GM23338 (cell line): ENCODE measurements at regions not wholly inside any gene's neighbourhood (a gene's known extent, or its start where the extent isn't known, plus 50 kb on each side); places are given as distances from the start of the nearest gene placed in this dataset.

Experiments used
- ATAC-seq: fragments of 200-7000 bp; cut with Tn5 transposase; 3 replicates; pipeline ENCODE4 v1.9.1; 2020
- DNase-seq: peaks from one replicate; pipeline ENCODE4 v3.0.0-alpha.2; 2015; ENCODE audit warnings: low spot score
- H2AFZ ChIP-seq: fragments of 200-600 bp; sonication (generic); 2 replicates; pipeline ENCODE4 v1.8.0; 2016; ENCODE audit warnings: antibody characterized with exemption, mild to moderate bottlenecking, moderate library complexity
- H3F3A ChIP-seq: fragments of 200-600 bp; sonication (generic); replicated peaks from 2 replicates; pipeline ENCODE4 v1.8.0; 2017; ENCODE audit warnings: antibody characterized with exemption, mixed run types, low read depth
- H3K27ac ChIP-seq: fragments of 200-600 bp; sonication (generic); 2 replicates; pipeline ENCODE4 v1.6.1; 2016; ENCODE audit warnings: low read depth
- H3K27me3 ChIP-seq: fragments of 200-600 bp; sonication (generic); 2 replicates; pipeline ENCODE4 v1.8.0; 2016; ENCODE audit warnings: mild to moderate bottlenecking, mixed run types, moderate library complexity; ENCODE audit not compliant: insufficient read depth
- H3K36me3 ChIP-seq: fragments of 200-600 bp; sonication (generic); 2 replicates; pipeline ENCODE4 v1.8.0; 2016; ENCODE audit warnings: mild to moderate bottlenecking; ENCODE audit not compliant: insufficient read depth
- H3K4me1 ChIP-seq: fragments of 200-600 bp; sonication (generic); 2 replicates; pipeline ENCODE4 v1.8.0; 2016; ENCODE audit warnings: mild to moderate bottlenecking, moderate library complexity; ENCODE audit not compliant: insufficient read depth
- H3K4me2 ChIP-seq: fragments of 200-600 bp; sonication (generic); 2 replicates; pipeline ENCODE4 v1.7.1; 2017; ENCODE audit warnings: mixed run types
- H3K4me3 ChIP-seq: fragments of 200-600 bp; sonication (generic); 2 replicates; pipeline ENCODE4 v1.6.1; 2016; ENCODE audit warnings: mixed run types
- H3K79me2 ChIP-seq: fragments of 200-600 bp; sonication (generic); replicated peaks from 2 replicates; pipeline ENCODE4 v1.8.0; 2017; ENCODE audit warnings: mild to moderate bottlenecking; ENCODE audit not compliant: insufficient read depth
- H3K9me2 ChIP-seq: fragments of 200-600 bp; sonication (generic); 2 replicates; pipeline ENCODE4 v1.8.0; 2017; ENCODE audit not compliant: insufficient read depth
- H4K20me1 ChIP-seq: fragments of 200-600 bp; sonication (generic); replicated peaks from 2 replicates; pipeline ENCODE4 v1.8.0; 2017; ENCODE audit warnings: mild to moderate bottlenecking; ENCODE audit not compliant: insufficient read depth
- H3K27ac Mint-ChIP-seq: 2 replicates; pipeline ENCODE4 v1.8.0; 2020; ENCODE audit warnings: inconsistent platforms, mild to moderate bottlenecking, moderate library complexity, mixed read lengths
- H3K27me3 Mint-ChIP-seq: 3 replicates; pipeline ENCODE4 v1.8.0; 2022; ENCODE audit warnings: low read depth, mild to moderate bottlenecking, moderate library complexity, mixed read lengths, inconsistent platforms; ENCODE audit not compliant: insufficient read depth, poor library complexity
- H3K36me3 Mint-ChIP-seq: 3 replicates; pipeline ENCODE4 v1.8.0; 2021; ENCODE audit warnings: low read depth, mild to moderate bottlenecking, inconsistent platforms, moderate library complexity, mixed read lengths
- H3K4me1 Mint-ChIP-seq: 3 replicates; pipeline ENCODE4 v1.8.0; 2020; ENCODE audit warnings: mild to moderate bottlenecking, inconsistent platforms, mixed read lengths
- H3K4me3 Mint-ChIP-seq: 3 replicates; pipeline ENCODE4 v1.8.0; 2021; ENCODE audit warnings: moderate library complexity, mild to moderate bottlenecking, inconsistent platforms, mixed read lengths
- H3K9me3 Mint-ChIP-seq: 3 replicates; pipeline ENCODE4 v1.8.0; 2020; ENCODE audit warnings: moderate library complexity, mild to moderate bottlenecking, inconsistent platforms, mixed read lengths
- CREB1 ChIP-seq: fragments of 250-450 bp; sonication (Bioruptor Pico); IDR thresholded peaks from 2 replicates; pipeline ENCODE4 v1.5.0; 2020; ENCODE audit warnings: low read depth, mild to moderate bottlenecking, moderate library complexity
- CTCF ChIP-seq, 2 experiments: fragments of 200-600 bp in 1 of 2; sonication (generic) in 1 of 2; conservative IDR thresholded peaks; 2 replicates each; pipeline versions ENCODE4 v1.5.1 to v1.6.1; 2016 to 2017; ENCODE audit warnings: antibody characterized with exemption in 2 of 2, low read depth in 2 of 2, mild to moderate bottlenecking in 2 of 2, moderate library complexity in 1 of 2
- EZH2phosphoT487 ChIP-seq: fragments of 200-600 bp; sonication (generic); IDR thresholded peaks from one replicate; pipeline ENCODE4 v1.8.1; 2018; ENCODE audit warnings: antibody characterized with exemption; ENCODE audit not compliant: unreplicated experiment
- POLR2AphosphoS5 ChIP-seq: IDR thresholded peaks from 2 replicates; pipeline ENCODE4 v1.6.1; 2016; ENCODE audit warnings: antibody characterized with exemption, low read depth
- STAT1 ChIP-seq: IDR thresholded peaks from one replicate; pipeline ENCODE4 v1.6.1; 2016; ENCODE audit warnings: antibody characterized with exemption; ENCODE audit not compliant: unreplicated experiment
- ZNF462 ChIP-seq: fragments of 250-450 bp; sonication (Bioruptor Pico); IDR thresholded peaks from 2 replicates; pipeline ENCODE4 v1.5.0; 2020; ENCODE audit warnings: mild to moderate bottlenecking, moderate library complexity

DNA sequence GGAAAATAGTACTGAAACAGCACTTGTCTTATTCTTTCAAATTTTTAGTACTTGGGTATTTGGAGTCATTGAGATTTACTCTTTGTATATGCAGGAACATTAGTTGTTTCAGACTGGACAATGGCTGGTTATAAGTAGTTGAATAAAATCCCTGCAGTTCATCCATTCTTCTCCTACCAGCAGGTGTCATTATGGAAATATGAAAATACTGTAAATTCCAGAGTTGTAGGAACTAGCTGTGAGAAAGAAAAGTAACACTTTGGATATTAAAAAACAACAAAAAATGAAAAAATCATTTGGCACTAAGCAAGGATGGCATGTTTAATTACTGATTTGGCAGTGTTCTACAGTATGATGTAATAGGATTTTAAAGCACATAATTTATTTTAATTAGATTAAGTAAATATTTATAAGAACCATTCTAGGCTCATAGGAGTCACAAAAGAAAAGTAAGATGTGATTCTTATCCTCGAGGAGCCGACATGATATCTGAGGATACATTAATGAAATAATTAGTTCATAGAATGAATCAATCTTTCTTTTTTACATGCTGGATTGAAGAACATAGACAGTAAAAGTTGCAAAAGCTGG is 155.3 kb downstream of the KCNRG start:
- Mint-ChIP-seq H3K9me3 (no peaks in the 10 kb centered on the region; the same call in 2 of the 3 replicates), H3K27me3 (no peaks in the 10 kb centered on the region), H3K36me3 (no peaks in the 10 kb centered on the region), H3K4me1 (peaks cover 3% of the 10 kb centered on the region), H3K27ac (no peak overlapping the region), H3K4me3 (no peak overlapping the region)
- Histone ChIP-seq H3K36me3 (no peaks in the 10 kb centered on the region), H3K27ac (no peak overlapping the region), H3K4me3 (no peak overlapping the region), H3K9me2 (0 out of 2 replicates have a peak, but pooled peaks cover 3% of the 10 kb centered on the region), H4K20me1 (no peaks in the 10 kb centered on the region), H3K4me1 (no peaks in the 10 kb centered on the region), H3F3A (no peaks in the 10 kb centered on the region), H3K4me2 (no peak overlapping the region), H2AFZ (no peak overlapping the region), H3K79me2 (no peaks in the 10 kb centered on the region), H3K27me3 (no peaks in the 10 kb centered on the region)
- DNase-seq (no peak), ATAC-seq (no peak)
- TF ChIP-seq CREB1 (CRISPR knock-in tag) (no peak), ZNF462 (CRISPR knock-in tag) (no peak), CTCF (conservative IDR thresholded peaks at IDR 0.05; ENCODE audit: low read depth in 2 of 2) (no peak), EZH2phosphoT487 (no peak), STAT1 (no peak), POLR2AphosphoS5 (no peak)
